ENCODE measurements at regions not wholly inside any gene's neighbourhood (a gene's known extent, or its start where the extent isn't known, plus 50 kb on each side); places are given as distances from the start of the nearest gene placed in this dataset.

DNA sequence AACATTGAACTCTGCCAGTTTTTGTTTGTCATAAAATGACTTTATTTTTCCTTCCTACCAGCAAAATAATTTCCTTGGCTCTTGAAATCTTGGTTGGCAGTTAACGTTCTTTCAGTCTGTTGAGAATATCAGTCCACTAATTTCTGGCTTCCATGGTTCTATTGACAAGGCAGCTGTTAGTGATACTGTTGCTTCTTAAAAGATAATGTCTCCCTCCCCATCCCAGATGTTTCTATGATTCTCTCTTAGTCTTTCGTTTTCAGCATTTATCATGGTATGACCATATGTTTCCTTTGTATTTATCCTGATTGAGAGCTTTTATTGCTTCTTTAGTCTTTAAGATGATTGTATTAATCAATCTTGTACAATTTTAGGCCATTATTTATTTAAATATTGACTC lies 81.1 kb upstream of the STK26 start:
- Histone ChIP-seq H3K4me2 (ENCODE audit: low read length, poor library complexity, severe bottlenecking) (no peak overlapping the region), H3K79me1 (replicated peaks; ENCODE audit: low read length, poor library complexity, severe bottlenecking) (no peaks in the 10 kb centered on the region), H3K23ac (ENCODE audit: low read length in 2 of 2) (no peak overlapping the region), H3K4ac (ENCODE audit: low read depth in 1 of 2, low read length in 2 of 2) (no peak overlapping the region), H3K9ac (ENCODE audit: low read length) (no peak overlapping the region), H3K14ac (ENCODE audit: low read length in 2 of 2) (no peak overlapping the region), H4K91ac (ENCODE audit: low read length) (no peak overlapping the region), H3K18ac (ENCODE audit: low read depth in 1 of 2, low read length in 2 of 2) (no peak overlapping the region), H2BK12ac (ENCODE audit: low read length in 2 of 2) (no peak overlapping the region), H3K27ac (ENCODE audit: low read length, poor library complexity, severe bottlenecking) (no peak overlapping the region), H3K4me3 (ENCODE audit: insufficient read depth in 1 of 2, low read depth in 1 of 2, low read length in 2 of 2) (no peak overlapping the region), H3K36me3 (ENCODE audit: control insufficient read depth in 1 of 2, insufficient read depth in 2 of 2, low read depth in 1 of 2, low read length in 2 of 2) (no peaks in the 10 kb centered on the region), H2AFZ (ENCODE audit: low read depth, low read length) (no peak overlapping the region), H2BK15ac (ENCODE audit: low read depth, poor library complexity, severe bottlenecking) (no peak overlapping the region), H3K9me3 (ENCODE audit: control insufficient read depth, low read length) (no peaks in the 10 kb centered on the region), H3K27me3 (ENCODE audit: control insufficient read depth in 1 of 2, insufficient read depth in 1 of 2, low read length in 2 of 2) (peaks cover 0 to 25% of the 10 kb centered on the region in 2 experiments), H3K4me1 (ENCODE audit: control insufficient read depth, insufficient read depth, low read depth, low read length) (no peaks in the 10 kb centered on the region), H2AK5ac (ENCODE audit: low read length, severe bottlenecking) (no peak overlapping the region), H2BK5ac (ENCODE audit: low read depth, low read length, poor library complexity, severe bottlenecking) (no peak overlapping the region), H4K8ac (ENCODE audit: low read length) (no peak overlapping the region), H2BK120ac (ENCODE audit: low read depth, low read length) (no peak overlapping the region)
- no CpG with 5 or more reads among the region's 2 CpGs for WGBS
- DNase-seq: no peak

DNA sequence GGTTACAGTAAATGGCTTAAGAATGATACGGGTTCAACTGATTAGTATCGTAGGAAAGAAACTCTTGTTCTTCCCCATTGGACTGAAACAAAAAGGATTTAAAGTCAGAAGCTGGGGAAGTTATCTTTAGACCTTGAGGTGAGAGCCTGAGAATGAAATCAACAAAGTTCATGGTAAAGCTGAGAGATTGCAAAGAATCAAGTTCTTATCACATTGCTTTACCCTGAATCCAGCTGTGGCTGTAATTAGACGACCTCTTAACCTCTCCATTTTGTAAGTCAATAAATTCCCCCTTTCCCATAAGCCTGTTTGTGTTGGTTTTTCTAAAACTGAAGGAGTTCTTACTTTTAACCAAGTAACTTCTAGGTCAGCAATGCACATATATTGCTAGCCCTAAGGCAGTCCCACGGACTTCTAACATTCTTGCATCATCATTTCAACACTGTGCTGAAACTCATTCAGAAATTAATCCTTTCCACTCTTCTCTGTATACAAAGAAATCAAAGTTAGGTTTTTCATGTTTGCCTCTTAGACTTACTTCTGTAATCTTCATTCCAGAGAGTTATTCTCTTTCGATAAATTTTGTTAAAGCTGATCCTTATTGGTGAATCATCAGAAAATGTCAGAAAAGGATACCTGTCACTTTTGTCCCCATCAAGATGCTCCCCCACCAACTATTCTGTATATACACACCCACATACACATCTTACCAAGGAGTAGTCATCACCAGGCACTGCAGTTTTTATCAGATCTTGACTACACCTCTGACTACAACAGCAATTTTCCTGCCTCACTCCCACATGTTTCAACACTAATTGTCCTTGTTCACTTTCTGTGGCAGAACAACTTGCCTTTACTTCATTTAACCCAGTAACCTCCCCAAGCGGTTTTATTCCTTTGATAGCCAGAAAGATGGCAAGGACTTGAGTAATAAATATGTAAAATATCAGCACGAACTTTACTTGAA lies 77.9 kb upstream of the STK26 start:
- Histone ChIP-seq H3K79me1 (replicated peaks; ENCODE audit: low read length, poor library complexity, severe bottlenecking) (no peaks in the 10 kb centered on the region), H3K9ac (ENCODE audit: low read length) (no peak overlapping the region), H2BK5ac (ENCODE audit: low read depth, low read length, poor library complexity, severe bottlenecking) (no peak overlapping the region), H3K36me3 (ENCODE audit: control insufficient read depth in 1 of 2, insufficient read depth in 2 of 2, low read depth in 1 of 2, low read length in 2 of 2) (no peaks in the 10 kb centered on the region), H3K27ac (ENCODE audit: low read length, poor library complexity, severe bottlenecking) (no peak overlapping the region), H3K4me3 (ENCODE audit: insufficient read depth in 1 of 2, low read depth in 1 of 2, low read length in 2 of 2) (no peak overlapping the region), H2AFZ (ENCODE audit: low read depth, low read length) (no peak overlapping the region), H3K23ac (ENCODE audit: low read length in 2 of 2) (no peak overlapping the region), H3K4me2 (ENCODE audit: low read length, poor library complexity, severe bottlenecking) (no peak overlapping the region), H3K18ac (ENCODE audit: low read depth in 1 of 2, low read length in 2 of 2) (no peak overlapping the region), H3K27me3 (ENCODE audit: control insufficient read depth in 1 of 2, insufficient read depth in 1 of 2, low read length in 2 of 2) (peaks cover 0 to 27% of the 10 kb centered on the region in 2 experiments), H2BK12ac (ENCODE audit: low read length in 2 of 2) (no peak overlapping the region), H2BK15ac (ENCODE audit: low read depth, poor library complexity, severe bottlenecking) (no peak overlapping the region), H3K4ac (ENCODE audit: low read depth in 1 of 2, low read length in 2 of 2) (no peak overlapping the region), H2BK120ac (ENCODE audit: low read depth, low read length) (no peak overlapping the region), H2AK5ac (ENCODE audit: low read length, severe bottlenecking) (no peak overlapping the region), H3K4me1 (ENCODE audit: control insufficient read depth, insufficient read depth, low read depth, low read length) (no peaks in the 10 kb centered on the region), H3K9me3 (ENCODE audit: control insufficient read depth, low read length) (no peaks in the 10 kb centered on the region), H3K14ac (ENCODE audit: low read length in 2 of 2) (no peak overlapping the region), H4K91ac (ENCODE audit: low read length) (no peak overlapping the region), H4K8ac (ENCODE audit: low read length) (no peak overlapping the region)
- 74% methylated on average over 6 of the region's 7 CpGs for WGBS
- DNase-seq: no peak

DNA sequence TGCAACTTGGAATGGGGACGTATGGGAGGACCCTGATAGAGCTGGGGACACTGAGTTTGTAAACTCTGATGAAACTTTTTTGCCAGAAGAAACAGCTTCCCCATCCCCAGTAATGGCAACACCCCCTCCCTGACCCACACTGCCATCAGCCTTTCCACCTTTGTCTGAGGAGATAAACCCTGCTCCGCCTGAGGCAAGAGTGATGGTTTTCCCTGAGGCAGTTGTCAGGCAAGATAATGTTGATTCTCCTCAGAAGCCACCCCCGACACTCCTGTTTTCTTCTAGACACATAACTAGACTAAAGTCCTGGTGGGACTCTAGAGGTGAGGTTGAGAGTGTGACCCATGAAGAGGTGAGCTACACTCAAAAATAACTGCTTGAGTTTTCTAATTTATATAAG lies 71.9 kb upstream of the STK26 start:
- Histone ChIP-seq H3K23ac (ENCODE audit: low read length in 2 of 2) (no peak overlapping the region), H3K79me1 (replicated peaks; ENCODE audit: low read length, poor library complexity, severe bottlenecking) (no peaks in the 10 kb centered on the region), H2BK15ac (ENCODE audit: low read depth, poor library complexity, severe bottlenecking) (no peak overlapping the region), H3K18ac (ENCODE audit: low read depth in 1 of 2, low read length in 2 of 2) (no peak overlapping the region), H2AK5ac (ENCODE audit: low read length, severe bottlenecking) (no peak overlapping the region), H3K4me3 (ENCODE audit: insufficient read depth in 1 of 2, low read depth in 1 of 2, low read length in 2 of 2) (no peak overlapping the region), H2BK12ac (ENCODE audit: low read length in 2 of 2) (no peak overlapping the region), H4K8ac (ENCODE audit: low read length) (no peak overlapping the region), H4K91ac (ENCODE audit: low read length) (no peak overlapping the region), H3K27me3 (ENCODE audit: control insufficient read depth in 1 of 2, insufficient read depth in 1 of 2, low read length in 2 of 2) (peaks cover 0 to 23% of the 10 kb centered on the region in 2 experiments), H2BK120ac (ENCODE audit: low read depth, low read length) (no peak overlapping the region), H3K36me3 (ENCODE audit: control insufficient read depth in 1 of 2, insufficient read depth in 2 of 2, low read depth in 1 of 2, low read length in 2 of 2) (no peaks in the 10 kb centered on the region), H3K9ac (ENCODE audit: low read length) (no peak overlapping the region), H3K27ac (ENCODE audit: low read length, poor library complexity, severe bottlenecking) (no peak overlapping the region), H3K14ac (ENCODE audit: low read length in 2 of 2) (no peak overlapping the region), H3K4ac (ENCODE audit: low read depth in 1 of 2, low read length in 2 of 2) (no peak overlapping the region), H2BK5ac (ENCODE audit: low read depth, low read length, poor library complexity, severe bottlenecking) (no peak overlapping the region), H3K9me3 (ENCODE audit: control insufficient read depth, low read length) (peaks cover 3% of the 10 kb centered on the region), H2AFZ (ENCODE audit: low read depth, low read length) (no peak overlapping the region), H3K4me2 (ENCODE audit: low read length, poor library complexity, severe bottlenecking) (no peak overlapping the region), H3K4me1 (ENCODE audit: control insufficient read depth, insufficient read depth, low read depth, low read length) (no peaks in the 10 kb centered on the region)
- DNase-seq: no peak
- no CpG with 5 or more reads among the region's 3 CpGs for WGBS

DNA sequence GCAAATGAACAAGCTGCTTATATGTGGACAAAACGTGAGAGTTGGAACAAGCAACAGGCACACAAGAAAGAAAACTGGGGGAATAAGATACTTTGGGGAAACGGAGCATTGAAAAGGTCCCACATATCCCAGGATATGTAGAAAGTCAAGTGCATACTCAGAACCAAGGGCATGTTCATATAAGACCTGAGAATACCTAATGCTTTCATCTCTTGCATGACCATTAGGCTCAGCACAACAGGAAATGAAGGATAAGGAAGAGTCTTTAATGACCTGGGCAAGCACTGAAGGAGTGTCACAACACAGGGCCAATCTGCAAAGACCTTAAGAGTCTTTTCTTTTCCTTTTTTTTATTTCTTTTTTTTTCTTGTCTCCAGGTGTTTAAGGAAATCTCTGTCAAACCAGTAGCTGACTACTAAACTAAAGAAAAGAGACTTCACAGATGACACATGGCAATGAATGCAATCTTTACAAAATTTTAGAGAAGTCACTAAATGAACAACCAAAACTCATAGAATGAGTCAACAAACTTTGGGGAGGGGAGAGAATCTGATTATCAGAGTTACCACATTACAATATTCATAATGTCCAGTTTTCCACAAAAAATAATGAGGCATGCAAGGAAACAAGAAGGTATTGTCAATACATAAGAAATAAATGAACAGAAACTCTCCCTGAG lies 67.9 kb upstream of the STK26 start:
- WGBS: 60% methylated on average over 1 of the region's 2 CpGs
- H3K27me3 ChIP-seq (ENCODE audit: control insufficient read depth in 1 of 2, insufficient read depth in 1 of 2, low read length in 2 of 2): peaks cover 0 to 25% of the 10 kb centered on the region in 2 experiments
- H3K4me2 ChIP-seq (ENCODE audit: low read length, poor library complexity, severe bottlenecking): no peak overlapping the region
- DNase-seq: no peak
- no peak overlapping the region for H4K91ac ChIP-seq (ENCODE audit: low read length)
- no peak overlapping the region for H3K14ac ChIP-seq (ENCODE audit: low read length in 2 of 2)
- no peak overlapping the region for H2AFZ ChIP-seq (ENCODE audit: low read depth, low read length)
- H3K4me1 ChIP-seq (ENCODE audit: control insufficient read depth, insufficient read depth, low read depth, low read length): no peaks in the 10 kb centered on the region
- no peak overlapping the region for H2BK5ac ChIP-seq (ENCODE audit: low read depth, low read length, poor library complexity, severe bottlenecking)
- no peak overlapping the region for H3K23ac ChIP-seq (ENCODE audit: low read length in 2 of 2)
- H2BK15ac ChIP-seq (ENCODE audit: low read depth, poor library complexity, severe bottlenecking): no peak overlapping the region
- H3K36me3 ChIP-seq (ENCODE audit: control insufficient read depth in 1 of 2, insufficient read depth in 2 of 2, low read depth in 1 of 2, low read length in 2 of 2): no peaks in the 10 kb centered on the region
- peaks cover 3% of the 10 kb centered on the region for H3K9me3 ChIP-seq (ENCODE audit: control insufficient read depth, low read length)
- no peak overlapping the region for H3K18ac ChIP-seq (ENCODE audit: low read depth in 1 of 2, low read length in 2 of 2)
- H3K9ac ChIP-seq (ENCODE audit: low read length): no peak overlapping the region
- no peak overlapping the region for H2BK12ac ChIP-seq (ENCODE audit: low read length in 2 of 2)
- no peak overlapping the region for H4K8ac ChIP-seq (ENCODE audit: low read length)
- no peak overlapping the region for H2AK5ac ChIP-seq (ENCODE audit: low read length, severe bottlenecking)
- H3K79me1 ChIP-seq (replicated peaks; ENCODE audit: low read length, poor library complexity, severe bottlenecking): no peaks in the 10 kb centered on the region
- no peak overlapping the region for H3K4ac ChIP-seq (ENCODE audit: low read depth in 1 of 2, low read length in 2 of 2)
- no peak overlapping the region for H3K27ac ChIP-seq (ENCODE audit: low read length, poor library complexity, severe bottlenecking)
- H3K4me3 ChIP-seq (ENCODE audit: insufficient read depth in 1 of 2, low read depth in 1 of 2, low read length in 2 of 2): no peak overlapping the region
- H2BK120ac ChIP-seq (ENCODE audit: low read depth, low read length): no peak overlapping the region
